Stomach (tissue), 4 donors: ENCODE measurements at regions not wholly inside any gene's neighbourhood (a gene's known extent, or its start where the extent isn't known, plus 50 kb on each side); places are given as distances from the start of the nearest gene placed in this dataset.

Experiments used
- CTCF ChIP-seq, 7 experiments: fragments of 450-650 bp in 4 of 7; fragments of 200-600 bp in 3 of 7; sonication (generic) in 3 of 7; IDR thresholded peaks; one replicate each; pipeline ENCODE4 v1.5.1; 2016 to 2019; ENCODE audit warnings: antibody characterized with exemption in 7 of 7, control low read depth in 2 of 7, mild to moderate bottlenecking in 1 of 7
- POLR2A ChIP-seq, 4 donors: fragments of 450-650 bp; IDR thresholded peaks; one replicate each; pipeline ENCODE4 v1.6.1; 2016; ENCODE audit warnings: antibody characterized with exemption in 4 of 4, control low read depth in 2 of 4, mild to moderate bottlenecking in 1 of 4, moderate library complexity in 1 of 4

GRCh38 chr12:53842686-53843085, 90.9 kb upstream of the CISTR start:
- TF ChIP-seq CTCF (IDR thresholded peaks at IDR 0.05): no peak
- no peak for TF ChIP-seq POLR2A (IDR thresholded peaks at IDR 0.05)
